ENCODE measurements at regions not wholly inside any gene's neighbourhood (a gene's known extent, or its start where the extent isn't known, plus 50 kb on each side); places are given as distances from the start of the nearest gene placed in this dataset.

- no peak for TF ChIP-seq REST (IDR thresholded peaks at IDR 0.05; ENCODE audit: unreplicated experiment)
Observed at GRCh38 chr14:30193101-30193500, 265.5 kb upstream of the PRKD1 start (continued).

- DNase-seq (ENCODE audit: low spot score), result no peak
- Histone ChIP-seq H3K9me2 (ENCODE audit: insufficient read depth) (no peaks in the 10 kb centered on the region), H3K4me1 (ENCODE audit: insufficient read depth) (no peaks in the 10 kb centered on the region), H2AFZ (no peak overlapping the region), H3K27ac (ENCODE audit: low read depth) (no peak overlapping the region), H3F3A (replicated peaks; ENCODE audit: low read depth) (no peaks in the 10 kb centered on the region), H3K4me3 (no peak overlapping the region), H3K36me3 (ENCODE audit: insufficient read depth) (no peaks in the 10 kb centered on the region), H4K20me1 (replicated peaks; ENCODE audit: insufficient read depth) (no peaks in the 10 kb centered on the region), H3K4me2 (no peak overlapping the region), H3K79me2 (replicated peaks; ENCODE audit: insufficient read depth) (no peaks in the 10 kb centered on the region), H3K27me3 (ENCODE audit: insufficient read depth) (no peaks in the 10 kb centered on the region)
- no peak overlapping the region for H3K27ac Mint-ChIP-seq
- no peaks in the 10 kb centered on the region for H3K27me3 Mint-ChIP-seq (ENCODE audit: insufficient read depth, low read depth, poor library complexity)
- no peaks in the 10 kb centered on the region for H3K9me3 Mint-ChIP-seq
- no peak overlapping the region for H3K4me3 Mint-ChIP-seq
- no peak for ATAC-seq
- H3K36me3 Mint-ChIP-seq (ENCODE audit: low read depth), result no peaks in the 10 kb centered on the region
- TF ChIP-seq REST (IDR thresholded peaks at IDR 0.05; ENCODE audit: unreplicated experiment), result no peak
- no peak for TF ChIP-seq EZH2phosphoT487 (IDR thresholded peaks at IDR 0.05; ENCODE audit: unreplicated experiment)
- no peak for TF ChIP-seq ZNF331 (CRISPR knock-in tag; IDR thresholded peaks at IDR 0.05; ENCODE audit: low read depth)
- TF ChIP-seq NANOG (IDR thresholded peaks at IDR 0.05; ENCODE audit: borderline replicate concordance), result no peak
- no peak for TF ChIP-seq ZNF462 (CRISPR knock-in tag; IDR thresholded peaks at IDR 0.05)
- no peak for TF ChIP-seq JUNB (IDR thresholded peaks at IDR 0.05; ENCODE audit: unreplicated experiment)
- TF ChIP-seq EZH2 (IDR thresholded peaks at IDR 0.05; ENCODE audit: low read depth, unreplicated experiment), result no peak
- TF ChIP-seq STAT1 (IDR thresholded peaks at IDR 0.05; ENCODE audit: unreplicated experiment), result no peak
- TF ChIP-seq CREB1 (CRISPR knock-in tag; IDR thresholded peaks at IDR 0.05; ENCODE audit: low read depth), result no peak
- peaks cover 8% of the 10 kb centered on the region for H3K4me1 Mint-ChIP-seq
Observed at GRCh38 chr14:30193845-30194501, 266.3 kb upstream of the PRKD1 start.

Data from GM23338 (cell line).